ENCODE measurements at regions not wholly inside any gene's neighbourhood (a gene's known extent, or its start where the extent isn't known, plus 50 kb on each side); places are given as distances from the start of the nearest gene placed in this dataset.

DNA sequence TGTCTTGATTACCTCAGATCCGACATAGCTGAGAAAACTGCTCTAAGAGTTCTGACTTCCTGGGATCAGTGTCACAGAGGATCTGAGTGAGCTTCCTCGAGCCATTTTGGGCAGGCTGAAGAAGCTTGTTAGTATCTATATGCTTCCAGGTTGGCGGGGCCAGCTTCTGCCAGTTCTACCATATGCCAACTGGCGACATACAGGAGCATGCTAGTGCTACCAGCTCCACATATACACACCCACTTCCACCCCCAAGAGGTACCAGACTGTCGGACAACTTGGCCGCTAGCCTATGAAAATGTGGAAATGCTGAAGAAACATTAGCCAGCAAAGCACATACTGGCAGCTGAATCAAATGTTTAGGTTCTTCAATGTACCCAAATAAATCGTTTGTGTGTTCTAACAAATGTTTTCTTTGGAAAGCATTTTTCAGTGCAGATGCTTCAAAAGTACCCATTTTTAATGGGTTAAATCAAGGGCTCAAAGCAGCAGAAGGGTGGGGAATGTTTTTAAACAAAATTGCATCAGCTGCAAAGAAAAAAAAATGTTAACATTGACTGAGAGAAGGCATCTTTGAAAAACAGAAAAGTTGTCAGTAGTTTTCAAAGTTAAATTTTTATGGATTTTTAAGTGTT, 163.7 kb downstream of the KLF12 start:
- DNase-seq (ENCODE audit: low read depth in 1 of 2, low spot score in 1 of 2): no peak

DNA sequence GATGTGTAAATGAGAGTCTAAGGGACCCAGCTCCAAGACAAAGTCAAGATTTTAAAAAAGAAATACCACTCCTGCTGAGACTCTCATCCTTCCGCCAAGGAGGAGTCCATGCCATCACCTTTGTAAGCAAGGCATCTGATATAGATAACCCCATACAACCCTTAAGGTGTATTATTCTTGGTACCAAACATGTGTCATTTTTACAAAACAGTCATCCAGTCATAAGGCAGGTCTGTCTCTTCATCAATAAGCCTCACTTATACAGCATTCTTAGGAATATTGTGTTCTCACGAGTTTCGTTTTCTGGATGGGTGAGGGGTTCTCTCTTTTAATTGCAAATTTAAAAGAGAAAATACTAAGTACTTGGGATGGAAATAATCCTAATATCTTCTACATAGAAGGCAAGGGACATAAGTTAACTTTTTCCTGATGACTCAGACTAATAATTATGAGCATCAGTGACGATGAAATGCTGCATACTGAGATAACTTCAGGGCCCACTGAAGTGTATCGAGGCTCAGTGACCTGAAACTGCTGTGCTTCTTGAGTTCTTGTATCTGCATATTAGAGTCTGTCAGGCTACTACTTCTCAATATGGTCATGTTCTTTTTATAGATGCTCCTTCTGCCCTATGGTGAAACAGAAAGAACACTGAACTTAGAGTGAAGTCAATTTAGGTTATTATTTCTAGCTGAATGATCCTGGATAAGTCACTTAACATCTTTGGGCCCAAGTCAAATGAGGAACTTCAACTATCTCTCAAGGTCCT, 166.6 kb downstream of the KLF12 start:
- DNase-seq (ENCODE audit: low read depth in 1 of 2, low spot score in 1 of 2): no peak

DNA sequence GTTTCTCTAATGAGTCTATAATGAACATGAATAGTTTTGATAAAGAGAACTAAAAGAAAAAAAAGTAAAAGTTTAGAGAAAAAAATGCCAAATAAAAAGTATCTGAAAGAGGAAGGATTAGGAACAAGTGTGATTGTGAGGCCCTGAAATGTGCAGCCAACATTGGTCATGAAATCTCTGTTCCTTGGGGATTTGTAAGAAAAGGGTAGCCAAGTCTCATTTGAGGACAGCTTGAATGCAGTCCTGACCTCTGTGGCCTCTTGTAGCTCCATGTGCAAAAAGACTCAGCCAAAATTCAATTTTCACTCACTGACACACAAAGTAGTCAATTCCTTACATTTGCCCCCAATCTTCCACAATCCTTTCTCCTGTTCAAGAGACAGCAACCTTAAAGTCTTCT, 167.9 kb downstream of the KLF12 start:
- DNase-seq (ENCODE audit: low read depth in 1 of 2, low spot score in 1 of 2): no peak

DNA sequence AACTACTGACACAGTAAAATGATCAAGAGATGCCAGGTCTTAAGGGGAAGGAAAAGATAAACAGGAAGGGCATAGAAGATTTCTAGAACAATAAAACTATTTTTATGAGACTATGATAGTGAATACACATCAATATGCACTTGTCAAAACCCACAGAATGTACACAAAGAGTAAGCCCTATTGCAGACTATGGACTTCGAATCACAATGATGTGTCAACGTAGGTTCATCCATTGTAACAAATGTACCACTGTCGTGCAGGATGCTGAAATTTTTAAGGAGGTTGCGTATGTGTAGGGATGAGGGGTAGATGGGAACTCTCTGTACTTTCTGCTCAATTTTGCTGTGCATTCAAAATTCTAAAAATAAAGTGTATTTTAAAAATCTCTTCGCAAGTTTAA, 171.9 kb downstream of the KLF12 start:
- no peak for DNase-seq (ENCODE audit: low read depth in 1 of 2, low spot score in 1 of 2)

DNA sequence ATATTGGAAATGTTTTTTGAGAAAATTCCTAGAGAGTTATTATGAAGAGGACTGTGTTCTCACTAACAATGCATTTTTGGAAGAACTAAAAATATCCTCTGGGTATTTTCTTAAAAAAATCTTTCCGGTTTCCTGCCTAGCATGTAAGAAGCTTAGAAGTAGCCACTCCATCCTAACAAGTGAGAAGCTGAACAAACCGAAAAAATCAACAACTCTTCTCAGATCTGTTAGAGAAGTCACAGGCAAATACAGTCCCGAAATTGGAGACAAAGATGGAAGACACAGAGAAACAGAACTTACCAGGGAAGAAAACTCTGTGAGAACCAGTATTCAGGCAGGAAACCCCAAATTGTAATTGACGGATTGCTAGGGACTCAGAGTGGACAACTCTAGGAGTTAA, 173.0 kb downstream of the KLF12 start:
- no peak for DNase-seq (ENCODE audit: low read depth in 1 of 2, low spot score in 1 of 2)

DNA sequence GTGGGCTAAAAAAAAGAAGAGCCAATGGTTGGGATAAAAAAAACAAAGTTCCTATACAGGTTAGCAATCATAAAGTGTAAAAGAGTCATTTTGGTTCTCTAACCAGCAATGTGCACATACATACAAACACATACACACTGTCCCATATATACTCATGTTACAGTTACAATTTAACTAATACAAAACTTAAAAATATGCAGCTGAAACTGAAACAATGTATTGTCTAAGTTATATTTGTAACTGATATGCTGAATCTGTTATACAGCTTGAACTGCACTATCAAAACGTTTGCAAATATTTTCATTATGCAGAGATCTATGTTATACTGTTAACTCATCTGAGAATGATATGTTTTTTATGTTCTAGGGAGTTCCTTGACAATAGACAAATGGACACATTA, 173.7 kb downstream of the KLF12 start:
- DNase-seq (ENCODE audit: low read depth in 1 of 2, low spot score in 1 of 2): no peak

DNA sequence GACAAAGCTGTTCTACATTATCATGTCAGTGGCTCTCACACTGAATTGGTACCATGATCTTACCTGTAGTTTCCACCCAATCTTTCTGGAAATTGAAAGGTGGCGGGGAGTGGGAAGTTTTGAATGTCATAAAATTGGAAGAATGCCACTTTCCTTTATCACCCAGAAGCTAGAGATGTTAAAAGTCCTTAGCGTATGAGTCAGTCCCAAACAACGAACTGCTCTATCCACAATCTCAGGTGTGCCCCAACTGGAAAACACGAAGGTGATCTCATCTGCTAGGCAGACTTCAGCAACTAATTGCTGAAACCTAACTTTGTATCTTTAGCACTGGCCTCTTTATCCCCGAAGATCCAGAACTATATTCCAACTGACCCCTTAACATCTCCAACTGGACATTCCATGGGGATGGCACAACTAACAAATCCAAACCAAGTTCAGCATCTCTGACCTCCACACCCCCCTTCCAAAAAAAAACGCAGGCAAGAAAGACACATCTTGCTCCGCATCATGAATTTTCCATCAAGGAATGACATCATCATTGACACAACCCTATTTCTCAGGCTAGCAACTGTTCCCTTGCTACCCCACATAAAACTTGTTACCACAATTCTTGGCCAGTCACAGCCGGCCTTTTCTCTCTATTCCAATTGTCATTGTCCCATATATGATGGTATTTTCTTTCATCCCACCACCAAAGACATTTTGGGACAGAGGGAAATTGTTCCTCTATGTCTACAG, 175.4 kb downstream of the KLF12 start:
- no peak for DNase-seq (ENCODE audit: low read depth in 1 of 2, low spot score in 1 of 2)

DNA sequence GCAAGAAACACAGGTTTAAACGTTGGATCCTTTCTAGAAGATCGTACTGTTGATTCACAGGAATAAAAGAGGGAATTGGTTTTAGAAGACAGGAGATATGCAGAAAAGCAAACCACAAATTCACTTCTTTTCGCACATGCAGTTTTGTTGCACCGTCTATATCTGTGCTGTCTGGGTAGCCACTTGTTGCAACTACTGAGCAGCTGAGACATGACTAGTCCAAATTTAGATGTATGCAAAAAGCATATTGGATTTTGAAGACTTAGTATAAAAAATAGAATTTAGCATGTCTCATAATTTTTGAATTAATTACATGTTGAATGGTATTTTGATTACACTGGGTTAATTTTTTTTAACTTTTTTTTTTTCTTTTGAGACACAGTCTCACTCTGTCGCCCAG, 176.3 kb downstream of the KLF12 start:
- no peak for DNase-seq (ENCODE audit: low read depth in 1 of 2, low spot score in 1 of 2)

DNA sequence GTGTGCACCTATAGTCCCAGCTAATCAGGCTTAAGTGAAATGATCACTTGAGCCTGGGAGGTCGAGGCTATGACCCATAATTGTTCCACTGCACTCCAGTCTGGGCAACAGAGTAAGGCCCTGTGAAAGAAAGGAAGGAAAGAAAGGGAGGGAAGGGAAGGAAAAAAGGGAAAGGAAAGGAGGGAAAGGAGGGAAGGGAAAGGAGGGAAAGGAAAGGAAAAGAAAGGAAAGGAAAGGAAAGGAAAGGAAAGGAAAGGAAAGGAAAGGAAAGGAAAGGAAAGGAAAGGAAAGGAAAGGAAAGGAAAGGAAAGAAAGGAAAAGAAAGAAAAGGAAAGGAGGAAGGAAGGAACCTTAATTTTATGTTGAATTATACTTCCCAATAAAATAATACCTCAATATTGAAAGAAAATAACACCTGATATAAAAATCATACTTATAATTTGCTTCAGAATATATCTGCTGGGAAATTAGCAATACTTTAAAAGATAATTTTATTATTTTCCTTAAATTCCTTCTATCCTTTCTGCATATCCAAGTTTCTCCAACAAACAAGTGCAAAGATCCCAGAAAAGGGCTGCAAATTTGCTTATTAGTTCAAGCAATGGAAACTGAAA, 177.3 kb downstream of the KLF12 start:
- no peak for DNase-seq (ENCODE audit: low read depth in 1 of 2, low spot score in 1 of 2)

DNA sequence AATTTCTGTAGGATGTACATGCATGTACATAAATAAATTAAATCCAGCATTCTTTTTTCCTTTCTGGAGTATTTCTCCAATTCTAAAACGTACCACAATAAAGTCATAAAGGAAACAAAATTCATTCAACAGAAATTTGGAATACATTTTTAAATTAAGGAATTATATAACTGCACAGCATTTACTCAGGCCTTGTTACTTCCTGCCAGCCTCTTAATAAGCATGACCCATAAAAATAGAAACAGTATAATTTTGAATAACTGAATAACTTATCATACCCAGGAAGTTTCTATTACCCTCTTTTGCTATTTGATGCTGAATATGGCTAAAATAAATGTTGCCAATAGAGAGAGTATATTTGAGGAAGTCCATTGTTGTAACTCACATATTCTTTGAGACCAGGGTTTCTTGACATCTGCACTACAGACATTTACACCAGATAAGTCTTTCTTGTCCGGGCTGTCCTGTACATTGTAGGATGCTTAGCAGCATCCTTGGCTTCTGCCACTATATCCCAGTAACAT, 178.2 kb downstream of the KLF12 start:
- no peak for DNase-seq (ENCODE audit: low read depth in 1 of 2, low spot score in 1 of 2)

DNA sequence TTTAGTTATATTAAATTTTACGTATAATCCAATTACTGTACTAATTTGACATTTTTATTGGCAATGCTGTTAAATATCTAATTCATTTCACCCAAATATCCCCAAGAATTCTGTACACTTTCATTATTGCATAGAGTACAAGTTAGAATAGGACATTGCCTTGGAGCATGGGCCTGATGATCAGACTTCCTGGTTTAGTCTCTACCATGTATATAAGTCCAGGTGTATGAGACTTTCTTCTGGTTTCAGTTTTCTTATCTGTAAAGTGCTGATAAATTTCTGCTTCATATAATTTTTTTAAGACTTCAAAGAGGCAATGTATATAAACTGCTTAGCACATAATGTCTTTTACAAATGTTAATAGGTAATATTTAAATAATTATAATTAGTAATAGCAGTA, 179.4 kb downstream of the KLF12 start:
- no peak for DNase-seq (ENCODE audit: low read depth in 1 of 2, low spot score in 1 of 2)

DNA sequence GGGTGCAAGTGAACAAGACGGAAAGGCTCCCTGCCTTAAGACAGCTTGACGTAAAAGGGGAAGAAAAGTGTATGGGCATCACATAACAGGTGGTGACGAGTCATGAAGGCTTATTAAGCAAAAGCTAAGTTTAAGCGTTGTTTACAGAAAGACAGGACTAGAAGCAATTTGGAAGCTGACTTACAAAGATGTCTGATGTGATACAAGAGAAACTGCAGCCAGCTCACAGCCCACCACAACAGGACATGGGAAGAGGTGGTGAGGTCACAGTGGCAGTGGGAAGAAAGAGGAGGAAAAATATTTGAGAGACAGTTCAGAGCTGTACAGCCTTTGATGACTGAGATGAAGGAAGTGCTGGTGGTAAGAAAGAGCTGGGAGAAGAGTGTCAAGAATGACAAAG, 181.6 kb downstream of the KLF12 start:
- no peak for DNase-seq (ENCODE audit: low read depth in 1 of 2, low spot score in 1 of 2)

DNA sequence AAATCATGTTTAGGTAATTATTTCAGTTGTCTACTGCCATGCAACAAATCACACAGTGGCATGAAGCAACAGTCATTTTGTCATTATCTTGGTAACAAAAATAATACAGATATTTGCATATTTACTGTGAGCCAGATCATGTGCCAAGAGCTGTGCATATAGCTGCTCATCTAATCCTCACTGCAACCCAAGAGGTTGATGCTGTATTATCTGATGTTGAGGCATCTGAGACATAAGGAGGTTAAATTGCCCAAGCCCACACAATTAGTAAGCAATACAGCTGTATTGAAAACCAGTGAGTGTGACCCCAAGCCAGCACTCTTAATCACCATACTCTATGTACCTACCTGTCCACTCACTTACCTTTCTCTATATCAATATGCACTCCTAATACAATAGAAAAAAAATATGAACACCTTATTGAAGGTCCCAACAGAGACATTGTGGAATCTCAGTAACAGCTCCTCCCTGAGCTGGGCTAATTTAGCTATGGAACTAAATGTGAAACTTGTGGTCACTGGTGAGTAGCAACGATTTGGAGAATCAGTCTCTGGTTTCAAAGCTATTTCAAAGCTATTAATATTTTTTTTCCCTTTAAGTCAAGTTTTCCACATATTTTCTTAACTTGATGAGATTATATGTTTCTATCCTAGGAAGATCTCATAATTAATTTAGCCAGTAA, 185.2 kb downstream of the KLF12 start:
- DNase-seq (ENCODE audit: low read depth in 1 of 2, low spot score in 1 of 2): no peak

DNA sequence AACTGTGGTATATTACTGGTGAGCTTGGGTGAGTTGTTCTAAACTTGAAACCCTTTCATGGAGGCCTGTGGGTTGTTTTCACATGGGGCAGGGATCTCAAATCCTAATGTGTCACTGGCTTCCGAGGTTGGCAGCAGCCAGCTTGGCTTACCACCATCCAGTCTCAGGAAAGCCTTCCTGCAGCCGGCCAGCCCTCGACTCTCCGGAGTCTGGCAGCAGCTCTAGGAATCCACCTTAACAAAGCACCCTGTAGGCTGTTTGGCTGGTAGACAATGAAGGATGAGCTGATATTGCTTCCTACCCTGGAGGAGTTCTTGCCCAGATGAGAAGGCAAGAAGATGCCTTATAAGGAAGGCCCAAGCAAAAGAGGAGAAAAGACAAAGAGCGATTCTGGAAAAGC, 188.3 kb downstream of the KLF12 start:
- DNase-seq (ENCODE audit: low read depth in 1 of 2, low spot score in 1 of 2): no peak

DNA sequence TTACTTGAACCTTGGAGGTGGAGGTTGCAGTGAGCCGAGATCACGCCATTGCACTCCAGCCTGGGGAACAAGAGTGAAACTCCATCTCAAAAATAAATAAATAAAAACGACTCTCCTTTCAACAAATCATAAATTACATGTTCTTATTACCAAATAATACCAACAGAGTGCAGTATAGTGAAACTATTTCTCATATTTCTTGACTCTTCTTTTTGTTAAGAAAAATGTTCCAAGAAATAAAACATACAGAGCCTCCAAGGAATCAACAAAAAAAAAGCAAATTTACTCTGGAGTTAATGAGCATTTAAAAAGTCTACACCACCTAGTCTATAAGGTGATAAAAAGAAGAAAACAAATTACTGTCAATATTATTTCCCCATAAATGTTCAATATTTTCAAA, 188.8 kb downstream of the KLF12 start:
- no peak for DNase-seq (ENCODE audit: low read depth in 1 of 2, low spot score in 1 of 2)

DNA sequence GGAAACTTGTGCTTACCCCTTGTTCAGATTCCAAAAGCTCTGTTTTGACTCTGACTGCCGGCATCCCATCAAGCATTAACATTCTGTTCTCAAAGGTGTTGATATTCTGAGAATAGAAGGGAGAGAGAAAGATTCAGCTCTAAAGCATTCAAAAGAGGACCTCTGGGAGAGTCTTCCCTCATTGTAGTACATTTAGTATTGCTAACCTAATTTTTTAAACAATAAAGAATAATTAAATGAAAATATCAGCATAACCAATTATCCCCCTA, 190.3 kb downstream of the KLF12 start:
- no peak for DNase-seq (ENCODE audit: low read depth in 1 of 2, low spot score in 1 of 2)

DNA sequence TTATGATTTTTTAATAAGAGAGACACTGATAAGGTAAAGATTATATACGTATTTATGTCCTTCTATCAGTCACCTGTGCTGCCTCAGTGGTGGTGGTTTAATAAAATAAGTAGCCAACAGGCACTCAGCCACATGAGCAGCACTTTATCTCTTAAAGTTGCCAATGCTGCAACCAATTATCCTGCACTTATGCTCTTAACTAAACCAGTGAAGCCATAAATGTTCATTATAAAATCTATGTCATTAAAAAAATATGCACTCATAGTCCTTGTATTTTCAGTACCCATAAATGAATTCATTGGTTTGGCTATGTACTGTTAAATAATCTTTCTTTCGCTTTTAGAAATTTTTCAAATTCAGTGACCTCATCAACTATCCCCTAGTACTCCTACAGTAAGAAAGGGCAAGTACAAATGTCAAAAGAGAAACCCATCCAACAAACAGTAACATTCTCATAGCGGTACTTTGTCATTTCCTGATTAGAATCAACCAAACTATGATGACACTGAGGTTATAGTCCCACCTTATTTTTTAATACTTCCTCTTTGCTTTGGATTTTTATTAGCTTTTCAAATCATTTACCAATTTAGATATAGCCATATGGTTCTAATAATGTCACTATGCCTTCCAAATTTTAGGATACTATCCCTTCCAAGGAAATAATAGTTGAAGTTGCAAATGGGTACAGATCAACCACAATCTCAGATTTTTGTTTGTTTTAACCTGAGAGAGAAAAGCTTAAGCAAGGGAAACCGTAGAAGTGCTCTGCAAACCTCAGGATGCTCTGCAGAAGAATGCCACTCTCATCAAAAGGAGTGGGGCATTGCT, 190.9 kb downstream of the KLF12 start:
- no peak for DNase-seq (ENCODE audit: low read depth in 1 of 2, low spot score in 1 of 2)

DNA sequence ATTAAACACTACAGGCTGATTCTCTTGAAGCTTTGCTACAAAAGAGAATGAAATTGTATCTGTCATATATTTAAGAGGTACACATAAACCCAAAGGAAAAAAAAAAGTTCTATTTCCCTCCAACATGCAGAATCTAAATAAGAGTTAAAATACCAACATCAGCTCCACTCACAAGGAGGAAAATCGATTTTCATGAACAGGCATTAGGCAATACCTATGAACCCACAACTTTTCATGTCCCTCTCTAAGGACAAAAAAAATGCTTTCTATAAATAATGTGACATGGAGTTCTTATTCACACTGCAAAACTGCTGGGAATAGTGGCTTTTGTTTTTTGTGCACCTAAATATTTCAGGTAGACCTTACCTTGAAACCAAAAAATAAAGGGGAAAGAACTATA, 192.5 kb downstream of the KLF12 start:
- DNase-seq (ENCODE audit: low read depth in 1 of 2, low spot score in 1 of 2): no peak

DNA sequence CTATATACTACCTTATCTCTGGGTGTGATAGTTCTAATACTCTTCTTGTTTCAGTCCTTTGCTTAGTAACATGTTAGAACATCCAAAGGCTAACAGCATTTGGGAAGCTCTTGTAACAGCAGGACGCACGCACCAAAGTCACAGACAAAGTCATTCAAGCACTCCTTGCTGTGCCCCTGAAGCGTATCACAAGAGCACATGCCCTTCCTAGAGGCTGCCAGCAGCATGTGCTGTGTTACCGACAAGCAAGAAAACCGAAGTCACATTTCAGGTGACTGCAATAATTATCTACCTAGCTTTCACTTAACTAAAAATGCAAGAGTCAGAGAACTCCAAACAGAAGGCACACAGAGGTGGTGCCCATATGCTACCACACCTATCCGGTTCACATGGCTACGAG, 194.1 kb downstream of the KLF12 start:
- no peak for DNase-seq (ENCODE audit: low read depth in 1 of 2, low spot score in 1 of 2)

DNA sequence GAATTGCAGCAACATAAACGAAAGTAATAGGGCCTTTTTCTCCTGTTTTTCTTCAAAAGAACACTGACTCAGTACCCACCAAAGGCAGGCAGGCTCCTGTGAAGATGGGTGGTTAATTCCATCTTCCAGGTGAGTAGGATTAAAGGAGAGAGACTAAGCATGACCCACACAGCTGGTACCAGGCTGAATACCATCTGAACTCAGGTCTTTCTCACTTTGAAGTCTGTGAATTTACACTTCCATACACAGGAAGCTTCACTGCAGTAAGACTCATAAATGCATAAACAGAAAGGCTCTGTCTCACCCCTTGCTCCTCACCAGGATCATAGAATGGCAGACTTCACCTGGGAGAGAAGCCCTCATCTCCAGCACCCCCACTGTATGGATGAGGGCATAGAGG, 194.6 kb downstream of the KLF12 start:
- DNase-seq (ENCODE audit: low read depth in 1 of 2, low spot score in 1 of 2): no peak

DNA sequence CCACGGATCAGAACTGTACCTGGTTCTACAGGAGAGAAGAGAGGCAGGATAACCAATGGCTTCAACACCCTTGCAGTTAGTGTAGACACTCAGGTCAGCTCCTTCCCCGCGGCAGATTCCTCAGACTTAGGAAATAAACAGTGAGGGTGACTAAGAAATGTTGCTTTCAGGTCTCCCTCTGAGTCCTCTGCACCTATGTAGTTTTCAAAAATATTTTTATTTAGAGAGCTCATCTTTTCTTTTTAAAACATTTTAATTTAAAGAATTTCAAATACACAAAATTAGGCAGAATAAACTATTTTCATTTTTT, 195.2 kb downstream of the KLF12 start:
- no peak for DNase-seq (ENCODE audit: low read depth in 1 of 2, low spot score in 1 of 2)
